ENCODE measurements at regions not wholly inside any gene's neighbourhood (a gene's known extent, or its start where the extent isn't known, plus 50 kb on each side); places are given as distances from the start of the nearest gene placed in this dataset.

GRCh38 chr16:60566901-60567300, 1469.3 kb downstream of the CDH8 start:
- Histone ChIP-seq H3K27ac (ENCODE audit: low read length) (no peak overlapping the region), H3K4me1 (ENCODE audit: low read length) (no peaks in the 10 kb centered on the region), H3K9me2 (replicated peaks; ENCODE audit: insufficient read depth, low read length) (no peaks in the 10 kb centered on the region), H3K9ac (ENCODE audit: low read length) (no peak overlapping the region), H3K4me2 (ENCODE audit: low read depth, low read length) (no peak overlapping the region), H3K4me3 (ENCODE audit: low read length) (no peak overlapping the region), H4K20me1 (ENCODE audit: insufficient read depth, low read length) (no peaks in the 10 kb centered on the region), H3K27me3 (replicated peaks; ENCODE audit: insufficient read depth, low read length) (no peaks in the 10 kb centered on the region), H2AFZ (ENCODE audit: low read length) (no peak overlapping the region), H3K36me3 (replicated peaks; ENCODE audit: insufficient read depth, low read length) (no peaks in the 10 kb centered on the region), H3F3A (ENCODE audit: insufficient read depth, low read length) (no peaks in the 10 kb centered on the region), H3K9me3 (replicated peaks; ENCODE audit: insufficient read depth, low read length) (no peaks in the 10 kb centered on the region), H3K79me2 (ENCODE audit: low read length) (no peaks in the 10 kb centered on the region)
- TF ChIP-seq EZH2phosphoT487 (IDR thresholded peaks at IDR 0.05; ENCODE audit: low read length) = no peak
- TF ChIP-seq CTCF (IDR thresholded peaks at IDR 0.05; ENCODE audit: low read length) = no peak
- no peak for TF ChIP-seq EZH2 (optimal IDR thresholded peaks at IDR 0.05; ENCODE audit: low read depth, low read length)
- no peak for DNase-seq

- Histone ChIP-seq H4K20me1 (ENCODE audit: insufficient read depth, low read length) (no peaks in the 10 kb centered on the region), H3K79me2 (ENCODE audit: low read length) (no peaks in the 10 kb centered on the region), H3K4me3 (ENCODE audit: low read length) (no peak overlapping the region), H2AFZ (ENCODE audit: low read length) (no peak overlapping the region), H3K9ac (ENCODE audit: low read length) (no peak overlapping the region), H3K27ac (ENCODE audit: low read length) (no peak overlapping the region), H3F3A (ENCODE audit: insufficient read depth, low read length) (no peaks in the 10 kb centered on the region), H3K27me3 (replicated peaks; ENCODE audit: insufficient read depth, low read length) (no peaks in the 10 kb centered on the region), H3K4me1 (ENCODE audit: low read length) (no peaks in the 10 kb centered on the region), H3K4me2 (ENCODE audit: low read depth, low read length) (no peak overlapping the region), H3K9me3 (replicated peaks; ENCODE audit: insufficient read depth, low read length) (no peaks in the 10 kb centered on the region), H3K9me2 (replicated peaks; ENCODE audit: insufficient read depth, low read length) (no peaks in the 10 kb centered on the region), H3K36me3 (replicated peaks; ENCODE audit: insufficient read depth, low read length) (no peaks in the 10 kb centered on the region)
- TF ChIP-seq CTCF (IDR thresholded peaks at IDR 0.05; ENCODE audit: low read length) (no peak), EZH2phosphoT487 (IDR thresholded peaks at IDR 0.05; ENCODE audit: low read length) (no peak), EZH2 (optimal IDR thresholded peaks at IDR 0.05; ENCODE audit: low read depth, low read length) (no peak)
- DNase-seq = no peak
Observed at GRCh38 chr16:60564588-60564987, 1471.7 kb downstream of the CDH8 start.

- no peaks in the 10 kb centered on the region for H4K20me1 ChIP-seq (ENCODE audit: insufficient read depth, low read length)
- H3K79me2 ChIP-seq (ENCODE audit: low read length) = no peaks in the 10 kb centered on the region
- H3K4me3 ChIP-seq (ENCODE audit: low read length) = no peak overlapping the region
- H3K27me3 ChIP-seq (replicated peaks; ENCODE audit: insufficient read depth, low read length) = no peaks in the 10 kb centered on the region
- no peaks in the 10 kb centered on the region for H3K9me2 ChIP-seq (replicated peaks; ENCODE audit: insufficient read depth, low read length)
- H3K4me2 ChIP-seq (ENCODE audit: low read depth, low read length) = no peak overlapping the region
- DNase-seq = no peak
- no peaks in the 10 kb centered on the region for H3K9me3 ChIP-seq (replicated peaks; ENCODE audit: insufficient read depth, low read length)
- no peaks in the 10 kb centered on the region for H3K36me3 ChIP-seq (replicated peaks; ENCODE audit: insufficient read depth, low read length)
- no peaks in the 10 kb centered on the region for H3F3A ChIP-seq (ENCODE audit: insufficient read depth, low read length)
- no peak overlapping the region for H2AFZ ChIP-seq (ENCODE audit: low read length)
- H3K9ac ChIP-seq (ENCODE audit: low read length) = no peak overlapping the region
- no peak overlapping the region for H3K27ac ChIP-seq (ENCODE audit: low read length)
- H3K4me1 ChIP-seq (ENCODE audit: low read length) = no peaks in the 10 kb centered on the region
- no peak for TF ChIP-seq CTCF (IDR thresholded peaks at IDR 0.05; ENCODE audit: low read length)
- TF ChIP-seq EZH2phosphoT487 (IDR thresholded peaks at IDR 0.05; ENCODE audit: low read length) = no peak
- TF ChIP-seq EZH2 (optimal IDR thresholded peaks at IDR 0.05; ENCODE audit: low read depth, low read length) = no peak
Observed at GRCh38 chr16:60563166-60563565, 1473.1 kb downstream of the CDH8 start.
